Activated CD4-positive, alpha-beta T cell treated with anti-CD3 and anti-CD28 coated beads for 36 hours (primary cell): ENCODE measurements at regions not wholly inside any gene's neighbourhood (a gene's known extent, or its start where the extent isn't known, plus 50 kb on each side); places are given as distances from the start of the nearest gene placed in this dataset.
A peak's percentile ranks its signal among the peaks of the same experiment; 100 is the strongest.

ENCODE experiments used
- ATAC-seq: fragments of 200-7000 bp; cut with Tn5 transposase; one replicate; pipeline ENCODE4 v1.10.0; 2021; ENCODE audit warnings: mild to moderate bottlenecking, moderate library complexity
- CTCF ChIA-PET: fragments of 350-600 bp; sonication (Branson Sonifier 250); formaldehyde crosslinking; loops from one replicate; lab custom pipeline; 2021; ENCODE audit warnings: antibody characterized with exemption; lab: Charles Lee
- POLR2A ChIA-PET: fragments of 350-600 bp; sonication (Branson Sonifier 250); formaldehyde crosslinking; loops from one replicate; lab custom pipeline; 2021; ENCODE audit warnings: antibody characterized with exemption, inconsistent platforms; lab: Charles Lee
- DNase-seq: peaks from one replicate; pipeline ENCODE4 v3.0.0-alpha.2; 2020
- H3K27ac Mint-ChIP-seq: one replicate; pipeline ENCODE4 v1.8.0; 2021; ENCODE audit warnings: mixed read lengths
- H3K27me3 Mint-ChIP-seq: one replicate; pipeline ENCODE4 v1.8.0; 2021; ENCODE audit warnings: mixed read lengths
- H3K36me3 Mint-ChIP-seq: one replicate; pipeline ENCODE4 v1.8.0; 2021; ENCODE audit warnings: low read depth, mixed read lengths
- H3K4me1 Mint-ChIP-seq: one replicate; pipeline ENCODE4 v1.8.0; 2021; ENCODE audit warnings: mixed read lengths
- H3K4me3 Mint-ChIP-seq: one replicate; pipeline ENCODE4 v1.8.0; 2021; ENCODE audit warnings: mild to moderate bottlenecking, moderate library complexity, mixed read lengths
- H3K9me3 Mint-ChIP-seq: one replicate; pipeline ENCODE4 v1.8.0; 2021; ENCODE audit warnings: low read depth, mixed read lengths
- intact Hi-C, 2 experiments: fragments of 100-400 bp; cut with DNase I in 1 of 2; cut with micrococcal nuclease in 1 of 2; formaldehyde crosslinking; loops; one replicate each; pipeline versions ENCODE4 v1.14.2 to v1.15.1; 2022 to 2024; cut with DNase I, micrococcal nuclease

GRCh38 chr6:54698974-54699373 lies 147.6 kb upstream of the FAM83B start:
- ATAC-seq, result no peak

GRCh38 chr6:54700158-54700557 lies 146.4 kb upstream of the FAM83B start:
- no peak overlapping the region for H3K4me3 Mint-ChIP-seq
- H3K27me3 Mint-ChIP-seq, result no peaks in the 10 kb centered on the region
- no peak for DNase-seq
- CTCF ChIA-PET, result interaction anchor here (0.6 to 1.6 kb wide), 2 partner anchors 18 to 63 kb away, joined by 3 to 4 read pairs; no protein-coding TSS in a partner anchor
- H3K4me1 Mint-ChIP-seq, result no peaks in the 10 kb centered on the region
- POLR2A ChIA-PET, result no interaction called here
- intact Hi-C loops, result no loop called here
- no peaks in the 10 kb centered on the region for H3K36me3 Mint-ChIP-seq
- peaks cover 3% of the 10 kb centered on the region for H3K9me3 Mint-ChIP-seq
- ATAC-seq, result no peak
- no peak overlapping the region for H3K27ac Mint-ChIP-seq

More at GRCh38 chr6:54698974-54699373, 147.6 kb upstream of the FAM83B start:
- intact Hi-C loops, result no loop called here
- no peak for DNase-seq
- ChIA-PET POLR2A (no interaction called here), CTCF (no interaction called here)
- Mint-ChIP-seq H3K4me1 (no peaks in the 10 kb centered on the region), H3K27ac (no peak overlapping the region), H3K4me3 (no peak overlapping the region), H3K27me3 (no peaks in the 10 kb centered on the region), H3K9me3 (peaks cover 3% of the 10 kb centered on the region), H3K36me3 (no peaks in the 10 kb centered on the region)

GRCh38 chr6:54702772-54703171 lies 143.8 kb upstream of the FAM83B start:
- ChIA-PET POLR2A (no interaction called here), CTCF (interaction anchor here (0.6 kb wide), 1 partner anchor 193 kb away, joined by 3 read pairs; no protein-coding TSS in a partner anchor)
- ATAC-seq (no peak), DNase-seq (no peak)
- no peak overlapping the region for H3K4me3 Mint-ChIP-seq
- no peaks in the 10 kb centered on the region for H3K9me3 Mint-ChIP-seq
- H3K27me3 Mint-ChIP-seq, result no peaks in the 10 kb centered on the region
- no peaks in the 10 kb centered on the region for H3K4me1 Mint-ChIP-seq
- no peak overlapping the region for H3K27ac Mint-ChIP-seq
- H3K36me3 Mint-ChIP-seq, result no peaks in the 10 kb centered on the region
- intact Hi-C loops, result no loop called here

GRCh38 chr6:54706391-54706790 lies 140.2 kb upstream of the FAM83B start:
- no peak for ATAC-seq
- Mint-ChIP-seq H3K4me1 (no peaks in the 10 kb centered on the region), H3K4me3 (no peak overlapping the region), H3K27ac (no peak overlapping the region), H3K9me3 (no peaks in the 10 kb centered on the region), H3K36me3 (no peaks in the 10 kb centered on the region), H3K27me3 (no peaks in the 10 kb centered on the region)
- DNase-seq, result no peak
- CTCF ChIA-PET, result interaction anchor here (0.8 kb wide), 1 partner anchor 11 kb away, joined by 4 read pairs; no protein-coding TSS in a partner anchor
- intact Hi-C loops, result no loop called here
- POLR2A ChIA-PET, result no interaction called here

GRCh38 chr6:54706844-54707605 lies 139.5 kb upstream of the FAM83B start:
- Mint-ChIP-seq H3K4me3 (no peak overlapping the region), H3K4me1 (no peaks in the 10 kb centered on the region), H3K27ac (no peak overlapping the region), H3K9me3 (no peaks in the 10 kb centered on the region), H3K36me3 (no peaks in the 10 kb centered on the region), H3K27me3 (no peaks in the 10 kb centered on the region)
- intact Hi-C loops, result no loop called here
- POLR2A ChIA-PET, result no interaction called here
- CTCF ChIA-PET, result interaction anchor here (0.8 to 2.3 kb wide), 2 partner anchors 10 kb away, joined by 4 to 7 read pairs; no protein-coding TSS in a partner anchor
- DNase-seq (no peak), ATAC-seq (no peak)

- CTCF ChIA-PET, result no interaction called here
- Mint-ChIP-seq H3K9me3 (no peaks in the 10 kb centered on the region), H3K36me3 (no peaks in the 10 kb centered on the region), H3K27me3 (no peaks in the 10 kb centered on the region), H3K4me1 (no peaks in the 10 kb centered on the region), H3K27ac (no peak overlapping the region), H3K4me3 (no peak overlapping the region)
- intact Hi-C loops, result loop anchor here (10.0 kb wide), 2 partner anchors 534 to 726 kb away; no protein-coding TSS in a partner anchor
- no peak for ATAC-seq
- POLR2A ChIA-PET, result no interaction called here
- DNase-seq, result no peak
These were observed 136.1 kb upstream of the FAM83B start for GRCh38 chr6:54710456-54710855.

- DNase-seq (no peak), ATAC-seq (no peak)
- H3K27me3 Mint-ChIP-seq, result no peaks in the 10 kb centered on the region
- no peak overlapping the region for H3K27ac Mint-ChIP-seq
- ChIA-PET CTCF (interaction anchor here (0.7 kb wide), 1 partner anchor 997 kb away, joined by 3 read pairs; no protein-coding TSS in a partner anchor), POLR2A (interaction anchor here (0.6 kb wide), 1 partner anchor 661 kb away, joined by 6 read pairs; no protein-coding TSS in a partner anchor)
- H3K4me3 Mint-ChIP-seq, result no peak overlapping the region
- intact Hi-C loops, result loop anchor here (5.0 to 10.0 kb wide), 3 partner anchors 526 to 731 kb away; no protein-coding TSS in a partner anchor
- no peaks in the 10 kb centered on the region for H3K4me1 Mint-ChIP-seq
- H3K9me3 Mint-ChIP-seq, result no peaks in the 10 kb centered on the region
- H3K36me3 Mint-ChIP-seq, result no peaks in the 10 kb centered on the region
These were observed 130.6 kb upstream of the FAM83B start for GRCh38 chr6:54716010-54716409.

- Mint-ChIP-seq H3K27me3 (no peaks in the 10 kb centered on the region), H3K36me3 (no peaks in the 10 kb centered on the region), H3K4me3 (no peak overlapping the region), H3K4me1 (no peaks in the 10 kb centered on the region), H3K27ac (no peak overlapping the region), H3K9me3 (no peaks in the 10 kb centered on the region)
- ATAC-seq, result no peak
- CTCF ChIA-PET, result interaction anchor here (0.6 to 1.9 kb wide), 7 partner anchors 9 to 352 kb away, joined by 3 to 7 read pairs (median 4); no protein-coding TSS in a partner anchor
- POLR2A ChIA-PET, result no interaction called here
- DNase-seq, result no peak
- intact Hi-C loops, result loop anchor here (5.0 to 10.0 kb wide), 3 partner anchors 525 to 732 kb away; no protein-coding TSS in a partner anchor
These were observed 129.7 kb upstream of the FAM83B start for GRCh38 chr6:54716877-54717276.

GRCh38 chr6:54717849-54718455 lies 128.6 kb upstream of the FAM83B start:
- Mint-ChIP-seq H3K4me1 (no peaks in the 10 kb centered on the region), H3K36me3 (no peaks in the 10 kb centered on the region), H3K9me3 (no peaks in the 10 kb centered on the region), H3K27me3 (no peaks in the 10 kb centered on the region), H3K27ac (no peak overlapping the region), H3K4me3 (no peak overlapping the region)
- DNase-seq (peak; percentile 73), ATAC-seq (peak; percentile 51)
- ChIA-PET POLR2A (no interaction called here), CTCF (interaction anchor here (0.6 to 1.9 kb wide), 19 partner anchors 10 to 1575 kb away, joined by 3 to 7 read pairs (median 3); no protein-coding TSS in a partner anchor)
- intact Hi-C loops, result loop anchor here (1.0 to 10.0 kb wide), 6 partner anchors 275 to 733 kb away; no protein-coding TSS in a partner anchor

GRCh38 chr6:54718541-54719023 lies 128.0 kb upstream of the FAM83B start:
- H3K4me1 Mint-ChIP-seq, result no peaks in the 10 kb centered on the region
- CTCF ChIA-PET, result interaction anchor here (0.6 to 1.9 kb wide), 15 partner anchors 13 to 671 kb away, joined by 3 to 6 read pairs (median 3); no protein-coding TSS in a partner anchor
- H3K36me3 Mint-ChIP-seq, result no peaks in the 10 kb centered on the region
- intact Hi-C loops, result loop anchor here (1.0 to 10.0 kb wide), 6 partner anchors 274 to 734 kb away; no protein-coding TSS in a partner anchor
- no peak overlapping the region for H3K27ac Mint-ChIP-seq
- no peak for DNase-seq
- no peak overlapping the region for H3K4me3 Mint-ChIP-seq
- H3K27me3 Mint-ChIP-seq, result no peaks in the 10 kb centered on the region
- H3K9me3 Mint-ChIP-seq, result no peaks in the 10 kb centered on the region
- POLR2A ChIA-PET, result no interaction called here
- no peak for ATAC-seq

GRCh38 chr6:54719131-54719530 lies 127.4 kb upstream of the FAM83B start:
- Mint-ChIP-seq H3K36me3 (no peaks in the 10 kb centered on the region), H3K4me3 (no peak overlapping the region), H3K4me1 (no peaks in the 10 kb centered on the region), H3K9me3 (no peaks in the 10 kb centered on the region), H3K27ac (no peak overlapping the region), H3K27me3 (no peaks in the 10 kb centered on the region)
- intact Hi-C loops, result loop anchor here (2.0 to 10.0 kb wide), 5 partner anchors 274 to 734 kb away; no protein-coding TSS in a partner anchor
- POLR2A ChIA-PET, result no interaction called here
- ATAC-seq, result no peak
- CTCF ChIA-PET, result interaction anchor here (0.6 to 1.9 kb wide), 7 partner anchors 23 to 1574 kb away, joined by 3 to 6 read pairs (median 4); no protein-coding TSS in a partner anchor
- DNase-seq, result no peak
